ENCODE measurements at regions not wholly inside any gene's neighbourhood (a gene's known extent, or its start where the extent isn't known, plus 50 kb on each side); places are given as distances from the start of the nearest gene placed in this dataset.

GRCh38 chr9:100673249-100673648 is 95.4 kb downstream of the CAVIN4 start:
- no peak for TF ChIP-seq CTCF (IDR thresholded peaks at IDR 0.05)
- TF ChIP-seq RELA (CRISPR knock-in tag; IDR thresholded peaks at IDR 0.05; ENCODE audit: borderline replicate concordance) = no peak
- no peak for TF ChIP-seq ZNF121 (CRISPR knock-in tag; IDR thresholded peaks at IDR 0.05)
- TF ChIP-seq ZBTB43 (CRISPR knock-in tag; IDR thresholded peaks at IDR 0.05) = no peak
- TF ChIP-seq GTF2I (CRISPR knock-in tag; conservative IDR thresholded peaks at IDR 0.05) = no peak
- no peak for TF ChIP-seq ZNF671 (CRISPR knock-in tag; IDR thresholded peaks at IDR 0.05)
- TF ChIP-seq PREB (CRISPR knock-in tag; IDR thresholded peaks at IDR 0.05; ENCODE audit: borderline replicate concordance) = no peak
- TF ChIP-seq JUN (CRISPR knock-in tag; IDR thresholded peaks at IDR 0.05) = no peak
- no peak for TF ChIP-seq ATF3 (CRISPR knock-in tag; conservative IDR thresholded peaks at IDR 0.05)

Data from WTC11 (cell line).